ENCODE measurements at regions not wholly inside any gene's neighbourhood (a gene's known extent, or its start where the extent isn't known, plus 50 kb on each side); places are given as distances from the start of the nearest gene placed in this dataset.

DNA sequence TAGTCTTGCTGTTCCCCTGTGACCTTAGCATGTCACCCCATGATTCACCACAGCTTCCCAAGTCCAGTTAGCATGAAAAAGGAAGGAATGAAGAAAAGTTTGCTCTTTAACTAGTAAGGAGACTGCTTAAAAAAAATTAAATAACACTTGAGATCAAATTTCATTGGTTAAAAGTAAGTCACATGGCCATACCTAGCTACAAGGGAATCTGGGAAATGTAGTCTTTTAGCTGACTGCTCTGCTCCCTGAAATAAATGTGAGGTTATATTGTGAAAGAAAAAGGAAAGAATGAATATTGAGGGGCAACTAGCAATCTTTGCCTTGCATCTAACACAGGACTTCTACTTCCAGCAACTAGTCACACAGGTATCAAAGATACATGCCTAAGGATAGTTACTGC lies 84.7 kb upstream of the LRRN1 start:
- TF ChIP-seq, protein P1, sequence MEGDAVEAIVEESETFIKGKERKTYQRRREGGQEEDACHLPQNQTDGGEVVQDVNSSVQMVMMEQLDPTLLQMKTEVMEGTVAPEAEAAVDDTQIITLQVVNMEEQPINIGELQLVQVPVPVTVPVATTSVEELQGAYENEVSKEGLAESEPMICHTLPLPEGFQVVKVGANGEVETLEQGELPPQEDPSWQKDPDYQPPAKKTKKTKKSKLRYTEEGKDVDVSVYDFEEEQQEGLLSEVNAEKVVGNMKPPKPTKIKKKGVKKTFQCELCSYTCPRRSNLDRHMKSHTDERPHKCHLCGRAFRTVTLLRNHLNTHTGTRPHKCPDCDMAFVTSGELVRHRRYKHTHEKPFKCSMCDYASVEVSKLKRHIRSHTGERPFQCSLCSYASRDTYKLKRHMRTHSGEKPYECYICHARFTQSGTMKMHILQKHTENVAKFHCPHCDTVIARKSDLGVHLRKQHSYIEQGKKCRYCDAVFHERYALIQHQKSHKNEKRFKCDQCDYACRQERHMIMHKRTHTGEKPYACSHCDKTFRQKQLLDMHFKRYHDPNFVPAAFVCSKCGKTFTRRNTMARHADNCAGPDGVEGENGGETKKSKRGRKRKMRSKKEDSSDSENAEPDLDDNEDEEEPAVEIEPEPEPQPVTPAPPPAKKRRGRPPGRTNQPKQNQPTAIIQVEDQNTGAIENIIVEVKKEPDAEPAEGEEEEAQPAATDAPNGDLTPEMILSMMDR (IDR thresholded peaks at IDR 0.05) = no peak
- TF ChIP-seq POLR2A (IDR thresholded peaks at IDR 0.05) = no peak

All from uterus (tissue), 2 donors.